ENCODE measurements at regions not wholly inside any gene's neighbourhood (a gene's known extent, or its start where the extent isn't known, plus 50 kb on each side); places are given as distances from the start of the nearest gene placed in this dataset.
"Not testable (repeated sequence)": the region's sequence is repeated elsewhere in the genome, so short reads cannot be mapped to it uniquely, and the experiment has no call there.

DNA sequence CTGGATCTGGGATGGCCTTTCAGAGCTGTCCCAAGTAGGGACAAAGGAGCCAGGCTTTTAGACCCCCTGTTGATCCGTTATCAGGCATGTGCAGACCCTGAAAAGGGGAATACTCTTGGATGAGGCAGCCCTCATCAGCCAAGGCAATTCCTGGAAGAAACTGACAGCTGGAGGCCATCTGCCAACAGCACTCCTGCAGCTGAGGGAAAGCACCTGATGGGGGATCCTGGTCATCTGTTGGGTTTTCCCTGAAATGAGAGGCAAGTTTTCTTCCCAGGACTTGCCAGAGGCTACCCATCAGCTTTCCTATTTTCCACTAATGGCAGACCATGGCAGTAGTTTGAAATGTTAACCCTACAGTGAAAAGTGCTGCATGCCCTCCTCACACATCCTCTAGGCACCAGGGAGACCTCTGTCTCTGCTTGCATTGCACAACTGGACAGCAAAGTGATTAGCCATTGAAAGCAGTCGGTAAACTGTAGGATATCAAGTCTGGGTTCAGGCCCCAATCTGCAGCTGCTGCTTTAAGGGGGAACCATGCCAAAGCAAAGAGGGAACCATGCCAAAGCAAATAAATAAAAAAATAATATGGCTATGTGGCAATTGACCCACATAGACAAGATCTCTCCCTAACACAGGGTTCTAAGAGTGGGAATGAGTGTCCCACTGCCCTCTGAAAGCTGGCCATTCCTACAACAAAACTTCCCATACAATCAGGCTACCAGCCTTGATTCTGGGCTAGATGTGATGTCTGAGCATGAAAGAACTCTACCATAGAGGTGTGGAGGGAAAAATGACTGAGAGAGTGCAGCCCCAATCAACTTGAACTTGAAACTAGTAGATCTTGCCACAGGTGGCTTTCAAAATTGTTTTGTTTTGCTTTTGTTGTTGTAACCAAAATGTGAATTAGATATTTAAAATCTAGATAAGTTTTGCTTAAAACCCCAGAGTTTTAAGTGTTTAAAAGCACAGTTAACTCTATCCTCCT, 232.0 kb upstream of the STT3B start:
- DNase-seq = peak; percentile 48

DNA sequence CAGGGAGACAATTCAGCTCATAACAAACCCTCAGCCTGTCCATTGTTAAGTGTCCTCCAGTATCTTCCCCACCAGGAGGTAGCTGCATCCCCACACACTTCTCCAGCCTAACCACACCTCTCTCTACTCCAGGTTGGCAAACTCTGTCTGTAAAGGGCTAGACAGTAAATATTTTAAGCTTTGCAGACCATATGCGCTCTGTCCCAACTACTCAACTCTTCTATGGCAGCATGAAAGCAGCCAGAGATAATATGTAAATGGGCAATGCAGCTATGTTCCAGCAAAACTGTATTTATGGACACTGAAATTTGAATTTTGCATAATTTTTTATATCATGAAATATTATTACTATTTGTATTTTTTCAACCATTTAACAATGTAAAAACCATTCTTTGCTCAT, 230.4 kb upstream of the STT3B start:
- DNase-seq = no peak

DNA sequence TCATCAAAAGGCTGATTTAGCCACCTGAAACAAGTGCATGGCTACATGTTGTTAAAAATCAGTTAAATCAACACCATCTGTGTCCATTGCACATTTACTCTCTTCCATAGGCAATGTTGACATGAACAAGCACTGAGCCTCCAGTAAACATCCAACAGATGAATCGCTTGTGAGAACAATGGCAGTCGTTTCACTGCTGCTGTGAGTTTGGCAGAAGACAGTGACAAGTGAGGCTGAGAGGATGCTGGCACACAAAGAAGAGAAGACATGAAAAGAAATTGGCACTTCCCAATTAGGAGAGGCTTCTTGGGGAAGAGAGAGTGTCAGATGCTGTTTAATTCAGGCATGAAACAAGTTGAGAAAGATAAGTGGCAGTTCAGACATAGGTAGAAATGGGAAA, 227.4 kb upstream of the STT3B start:
- DNase-seq = peak; percentile 28

DNA sequence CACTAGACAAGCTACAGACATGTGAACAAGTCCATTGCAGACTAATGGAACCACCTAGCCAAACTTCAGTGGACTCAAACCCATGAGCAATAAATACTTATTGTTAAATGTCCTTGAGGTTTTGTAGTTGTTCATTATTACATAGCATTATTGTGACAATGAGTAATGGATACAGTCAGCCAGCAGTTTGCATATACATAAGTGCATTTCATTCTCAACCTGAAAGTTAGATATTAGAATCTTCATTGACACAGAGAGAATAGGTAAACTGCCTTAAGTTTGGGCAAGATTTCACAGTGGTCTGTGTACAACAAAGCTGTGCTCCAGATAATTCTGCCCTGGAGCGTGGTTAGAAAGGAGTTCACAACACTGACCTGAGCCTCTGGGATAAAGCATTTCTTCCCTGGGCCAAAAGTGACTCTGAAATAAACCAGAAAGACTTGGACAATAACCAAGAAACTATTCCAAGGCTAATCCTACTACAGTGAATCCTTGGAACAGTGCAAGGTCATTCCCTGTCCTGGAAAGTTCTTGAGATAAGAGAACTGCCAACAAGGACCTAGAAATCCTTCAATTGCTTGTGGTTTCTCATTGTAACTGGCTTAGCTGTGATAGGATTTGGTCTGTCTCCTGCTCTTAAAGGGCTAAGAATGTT, 225.5 kb upstream of the STT3B start:
- DNase-seq = no peak

DNA sequence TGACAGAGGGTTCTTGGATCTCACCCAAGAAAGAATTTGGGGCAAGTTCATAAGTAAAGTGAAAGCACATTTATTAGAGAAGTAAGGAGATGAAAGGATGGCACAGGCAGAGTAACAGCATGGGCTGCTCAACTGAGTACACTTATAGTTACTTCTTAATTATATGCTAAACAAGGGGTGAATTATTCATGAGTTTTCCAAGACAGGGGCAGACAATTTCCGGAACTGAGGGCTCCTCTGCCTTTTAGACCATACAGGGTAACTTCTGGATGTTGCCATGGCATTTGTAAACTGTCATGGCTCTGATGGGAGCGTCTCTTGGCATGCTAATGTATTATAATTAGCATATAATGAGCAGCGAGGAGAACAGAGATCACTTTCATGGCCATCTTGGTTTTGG, 221.2 kb upstream of the STT3B start:
- no peak for DNase-seq

DNA sequence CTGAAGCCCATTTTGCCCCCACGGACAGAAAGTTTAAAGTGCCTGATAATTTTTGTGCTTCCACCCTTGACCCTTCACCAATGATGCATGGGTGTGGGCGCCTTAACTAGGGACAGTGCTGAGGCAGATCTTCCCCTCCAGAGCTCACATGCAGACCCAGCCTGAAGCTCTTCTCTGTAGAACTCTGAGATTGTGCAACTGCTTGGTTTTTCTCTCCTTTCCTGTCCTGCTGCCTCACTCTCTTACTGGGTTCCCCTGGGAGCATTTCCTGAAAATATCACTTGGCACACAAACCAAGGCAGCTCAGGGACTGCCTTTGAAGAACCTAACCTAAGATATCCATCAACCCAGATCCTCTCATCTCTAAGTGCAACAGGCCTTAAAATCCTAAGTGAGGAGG, 220.3 kb upstream of the STT3B start:
- no peak for DNase-seq

DNA sequence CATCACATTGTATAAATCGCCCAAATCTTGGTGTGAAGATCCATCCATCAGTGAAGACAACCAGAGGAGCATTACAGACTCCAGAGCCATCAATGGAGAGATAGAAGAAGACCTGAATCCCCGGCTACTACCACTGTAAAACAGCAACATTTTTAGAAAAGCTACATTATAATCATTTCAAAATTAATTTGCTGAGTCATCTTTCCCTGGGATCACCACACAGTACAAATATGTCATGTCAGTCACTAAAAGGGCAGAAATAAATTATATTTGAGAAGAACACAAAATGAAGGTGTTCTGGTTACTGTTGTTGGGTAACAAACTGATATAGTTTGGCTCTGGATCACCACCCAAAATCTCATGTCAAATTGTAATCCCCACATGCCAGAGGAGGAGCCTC, 218.5 kb upstream of the STT3B start:
- DNase-seq = no peak

DNA sequence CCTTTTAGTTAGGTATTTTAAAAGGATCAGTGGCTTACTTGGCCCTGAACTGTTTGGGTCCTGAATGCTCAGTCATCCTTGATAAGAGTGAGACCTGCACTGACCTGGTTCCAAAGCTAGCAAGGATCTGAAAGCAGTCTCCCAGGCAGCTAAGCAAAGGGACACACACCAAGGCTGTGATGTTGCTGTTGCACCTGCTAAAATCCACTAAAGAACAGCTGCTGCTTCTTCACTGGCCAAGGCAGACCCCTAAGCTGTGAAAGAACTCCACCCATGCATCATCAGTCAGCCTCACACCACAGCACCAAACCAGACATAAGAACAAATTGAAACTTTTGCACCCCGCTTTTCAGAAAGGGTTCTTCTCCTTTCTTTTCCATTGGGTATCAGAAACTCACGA, 213.4 kb upstream of the STT3B start:
- no peak for DNase-seq

DNA sequence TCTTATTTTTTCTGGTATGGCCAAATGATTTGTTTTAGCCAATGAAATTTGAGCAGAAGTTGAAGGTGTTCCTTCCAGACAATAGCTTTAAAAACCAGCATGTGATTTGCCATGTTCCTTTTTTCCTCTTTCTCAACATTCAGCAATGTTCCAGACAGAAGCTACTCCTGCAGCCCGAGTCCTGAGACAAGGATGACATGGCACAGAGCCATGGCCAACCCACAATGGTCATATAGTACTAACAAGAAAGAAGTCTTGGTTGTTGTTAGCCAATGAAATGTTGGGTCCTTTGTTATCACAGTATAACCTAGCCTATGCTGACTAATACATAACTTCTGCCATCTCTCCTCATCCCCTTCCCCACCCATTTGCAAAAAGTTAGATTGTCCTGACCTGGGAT, 211.1 kb upstream of the STT3B start:
- no peak for DNase-seq

DNA sequence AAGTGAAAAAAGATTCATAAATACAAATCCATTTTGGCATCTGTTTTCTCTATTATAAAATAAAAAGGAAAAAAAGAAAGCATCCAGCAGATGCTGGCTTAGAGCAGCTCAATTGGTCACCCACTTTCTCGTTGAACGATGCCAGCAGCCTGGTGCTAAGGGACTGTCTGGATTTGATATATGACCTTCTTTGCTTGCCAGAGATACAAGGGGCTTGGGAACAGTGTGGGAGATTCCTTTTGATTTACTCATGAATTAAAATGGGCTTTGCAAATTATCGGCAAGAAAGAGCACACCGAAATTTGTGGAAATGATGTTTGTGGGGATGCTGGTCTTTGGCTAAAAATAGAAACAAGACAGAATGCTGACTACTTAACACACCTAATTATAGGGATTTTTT, 210.3 kb upstream of the STT3B start:
- no peak for DNase-seq

DNA sequence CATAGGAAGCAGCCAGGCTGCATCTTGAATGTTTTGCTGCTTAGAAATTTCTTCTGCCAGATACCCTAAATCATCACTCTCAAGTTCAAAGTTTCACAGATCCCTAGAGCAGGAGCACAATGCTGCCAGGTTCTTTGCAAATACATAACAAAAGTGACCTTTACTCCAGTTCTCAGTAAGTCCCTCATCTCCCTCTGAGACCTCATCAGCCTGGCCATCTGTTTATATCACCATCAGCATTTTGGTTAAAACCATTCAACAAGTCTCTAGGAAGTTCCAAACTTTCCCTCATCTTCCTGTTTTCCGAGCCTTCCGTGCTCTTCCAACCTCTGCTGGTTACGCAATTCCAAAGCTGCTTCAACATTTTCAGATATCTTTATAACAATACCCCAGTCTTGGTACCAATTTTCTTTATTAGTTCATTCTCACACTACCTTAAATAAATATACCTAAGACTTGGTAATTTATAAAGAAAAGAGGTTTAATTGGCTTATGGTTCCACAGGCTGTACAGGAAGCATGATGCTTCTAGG, 204.8 kb upstream of the STT3B start:
- DNase-seq = not testable (repeated sequence)

DNA sequence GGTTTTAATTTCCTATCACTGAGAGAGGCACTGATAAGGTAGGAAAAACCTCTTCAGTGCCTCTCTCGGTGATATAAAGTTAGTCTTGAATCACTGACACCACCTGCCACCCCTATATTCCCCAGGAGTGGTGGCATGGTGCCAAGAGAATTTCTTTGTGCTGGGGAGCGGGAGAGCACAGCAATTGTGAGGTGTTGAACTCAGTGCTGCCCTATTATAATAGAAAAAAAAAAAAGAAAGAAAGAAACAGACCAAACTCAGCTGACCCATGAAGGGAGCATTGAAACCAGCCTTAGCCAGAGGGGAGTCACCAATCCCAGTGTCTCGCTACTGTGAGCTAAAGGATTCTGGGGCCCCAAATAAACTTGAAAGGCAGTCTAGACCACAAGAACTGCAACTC, 201.4 kb upstream of the STT3B start:
- peak; percentile 34 for DNase-seq

DNA sequence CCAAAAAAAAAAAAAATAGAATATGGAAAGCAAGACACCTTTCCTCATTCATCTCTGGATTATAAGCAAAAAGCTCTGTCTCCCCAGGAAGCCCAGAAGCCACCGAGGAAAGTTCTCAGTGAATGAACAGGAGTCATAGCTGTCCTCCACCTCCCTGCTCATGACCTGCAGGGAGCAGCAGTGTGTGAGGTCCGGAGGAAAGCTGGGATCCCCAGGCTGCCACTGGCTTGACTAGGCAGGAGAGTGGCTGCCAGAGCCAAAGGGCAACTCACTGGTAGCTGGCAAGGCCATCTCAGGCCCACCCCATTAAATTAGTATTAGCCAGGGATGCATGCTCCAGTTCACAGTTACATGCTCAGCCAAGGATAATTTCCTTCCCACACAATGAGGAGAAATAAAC, 191.6 kb upstream of the STT3B start:
- DNase-seq = no peak

DNA sequence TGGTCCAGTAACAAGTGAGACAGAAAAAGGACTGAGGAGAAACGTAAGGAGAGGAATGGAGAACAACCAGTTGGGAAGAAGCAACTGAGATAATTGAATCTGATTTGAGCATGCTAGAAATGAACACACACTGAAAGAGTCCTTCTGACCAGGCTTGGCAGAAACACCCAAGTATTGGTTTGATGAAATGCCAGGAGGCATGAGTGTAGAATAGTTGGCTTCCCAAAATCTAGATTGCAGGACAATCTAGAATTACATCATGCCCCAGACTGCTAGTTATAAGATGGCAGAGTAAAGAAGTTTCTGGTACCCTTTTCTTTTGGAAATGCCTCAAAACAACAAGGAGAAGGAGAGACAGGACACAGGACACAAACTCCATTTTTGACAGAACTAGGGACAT, 189.7 kb upstream of the STT3B start:
- DNase-seq = no peak

DNA sequence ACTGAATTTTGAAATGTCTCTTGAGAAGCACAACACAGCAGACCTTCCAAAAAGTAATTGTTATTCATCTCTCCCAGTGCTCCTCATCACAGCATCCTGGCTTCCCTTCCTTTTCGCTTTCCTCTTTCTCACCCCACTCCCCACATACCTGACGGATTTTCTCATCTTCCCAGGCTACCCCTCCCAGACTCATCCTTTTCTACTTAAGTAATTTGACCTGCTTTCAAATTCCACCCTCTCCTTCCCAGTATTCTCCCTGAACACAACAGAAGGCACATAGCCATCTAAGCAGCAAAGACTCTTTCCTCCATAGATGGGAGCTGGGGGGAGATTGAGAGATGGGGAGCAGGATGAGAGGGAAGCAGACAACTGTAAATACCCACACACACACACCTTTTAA, 187.1 kb upstream of the STT3B start:
- DNase-seq = no peak

DNA sequence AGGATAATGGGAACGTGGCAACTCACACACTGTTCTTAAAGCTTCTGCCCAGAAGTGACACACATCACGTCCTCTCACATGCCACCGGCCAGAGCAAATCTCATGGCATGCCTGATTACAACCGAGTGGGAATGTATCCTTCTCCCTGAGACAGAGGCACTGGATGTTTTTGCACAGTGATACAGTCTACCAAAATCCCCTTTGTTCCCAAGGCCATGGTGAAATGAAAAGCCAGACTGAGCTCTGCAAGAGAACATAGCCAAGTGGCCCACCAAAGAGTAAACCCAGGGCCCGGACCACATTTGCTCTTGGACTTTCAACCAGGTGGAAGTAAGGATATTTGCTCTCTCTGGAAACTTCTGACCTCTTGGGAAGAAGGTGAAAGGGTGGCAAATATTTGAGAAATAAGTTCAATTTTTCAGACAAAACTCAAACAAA, 186.2 kb upstream of the STT3B start:
- DNase-seq = no peak

DNA sequence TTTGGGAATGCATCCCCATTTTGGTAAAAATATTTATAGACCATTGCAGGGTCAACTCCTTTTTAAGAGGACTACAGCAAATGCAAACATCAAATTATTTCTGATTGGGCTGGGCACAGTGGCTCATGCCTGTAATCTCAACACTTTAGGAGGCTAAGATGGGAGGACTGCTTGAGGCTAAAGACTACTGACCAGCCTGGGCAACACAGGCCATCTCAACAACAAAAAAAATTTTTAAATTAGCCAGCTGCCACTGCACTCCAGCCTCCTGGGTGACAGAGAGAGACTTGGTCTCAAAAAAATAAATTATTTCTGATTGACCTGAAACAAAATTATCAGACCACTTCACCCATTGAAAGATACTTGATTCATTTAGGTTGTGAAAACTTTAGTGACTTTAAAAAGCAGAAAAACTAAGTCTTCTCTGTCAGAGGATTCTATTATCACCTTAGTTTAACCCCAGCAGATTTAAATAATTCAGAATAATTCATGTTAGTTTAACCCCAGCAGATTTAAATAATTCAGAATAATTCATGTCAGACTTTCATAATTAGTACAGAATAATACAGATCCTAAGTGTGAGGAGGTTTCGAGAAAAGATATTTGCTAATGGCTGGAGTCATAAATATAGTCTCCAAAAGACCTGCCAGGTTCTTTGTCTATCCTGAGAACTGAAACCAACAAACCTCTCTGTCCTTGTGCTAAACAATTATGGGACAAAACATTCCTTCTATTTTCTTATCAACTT, 183.6 kb upstream of the STT3B start:
- no peak for DNase-seq

DNA sequence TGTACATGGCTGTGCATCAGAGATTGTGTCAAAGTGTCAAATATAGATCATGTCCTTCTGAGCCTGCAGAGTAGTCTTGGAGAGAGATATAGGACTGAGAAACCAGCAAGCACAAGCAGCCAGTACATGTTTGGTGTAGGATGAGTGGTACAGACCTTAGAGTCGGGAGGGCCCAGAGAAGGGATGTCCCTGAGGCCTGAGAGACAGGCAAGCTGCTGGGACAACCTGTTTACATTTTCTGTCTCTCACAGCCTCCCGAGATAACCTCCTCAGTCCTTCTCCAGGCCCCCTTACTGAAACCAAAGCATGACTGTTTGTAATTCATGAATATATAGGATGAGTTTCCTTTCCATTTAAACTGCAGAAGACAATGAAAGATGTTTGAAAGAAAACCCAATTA, 182.4 kb upstream of the STT3B start:
- no peak for DNase-seq

DNA sequence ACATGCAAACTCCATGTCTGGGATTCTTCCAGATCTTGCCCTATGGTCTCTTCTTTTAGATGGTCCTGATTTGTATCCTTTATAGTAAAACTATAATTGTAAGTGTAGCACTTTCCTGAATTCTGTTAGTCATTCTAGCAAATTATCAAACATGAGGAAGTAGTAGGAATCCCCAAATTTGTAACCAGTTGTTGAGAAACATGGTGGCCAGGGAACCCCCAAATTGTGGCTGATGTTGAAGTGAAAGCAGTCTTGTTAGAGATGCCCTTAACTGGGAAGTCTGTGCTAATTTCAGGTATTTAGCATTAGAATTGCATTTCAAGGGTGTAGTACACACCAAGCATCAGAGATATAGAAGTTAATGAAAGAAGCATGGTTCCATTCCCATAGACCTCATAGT, 180.4 kb upstream of the STT3B start:
- DNase-seq = no peak

DNA sequence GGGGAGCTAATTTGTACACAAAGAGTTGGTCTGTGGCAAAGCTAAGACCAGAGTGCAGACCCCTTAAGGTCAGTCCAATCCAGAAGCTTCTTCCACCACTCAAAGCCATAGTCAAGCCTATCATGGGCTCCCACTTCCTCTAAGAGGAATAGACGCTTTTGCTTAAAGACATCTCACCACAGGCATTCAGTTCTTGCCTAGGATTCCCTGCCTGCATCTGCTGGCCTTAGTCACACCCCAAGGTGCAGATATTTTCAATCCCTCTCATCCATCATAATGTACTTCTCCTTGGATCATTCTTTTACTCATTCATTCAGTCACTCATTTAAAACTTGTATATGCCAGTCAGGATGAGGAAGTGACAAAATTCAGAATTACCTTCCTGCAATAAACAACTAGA, 179.6 kb upstream of the STT3B start:
- DNase-seq = no peak

DNA sequence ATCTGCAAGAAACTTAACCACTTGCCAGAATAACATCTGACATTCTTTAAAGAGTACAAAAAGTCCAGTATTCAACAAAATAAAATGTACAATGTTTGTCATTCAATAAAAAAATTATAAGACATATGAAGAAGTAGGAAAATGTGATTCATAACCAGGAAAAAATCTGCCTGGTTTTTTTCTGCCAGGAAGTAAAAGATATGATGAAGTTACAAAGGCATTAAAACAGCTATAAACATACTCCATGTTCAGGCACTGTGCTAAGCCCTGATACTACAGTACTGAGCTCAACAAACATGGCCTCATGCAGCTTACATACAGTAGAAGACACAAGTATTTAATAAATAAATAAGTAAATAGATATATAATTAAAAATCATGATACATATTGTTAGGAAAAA, 178.4 kb upstream of the STT3B start:
- no peak for DNase-seq

DNA sequence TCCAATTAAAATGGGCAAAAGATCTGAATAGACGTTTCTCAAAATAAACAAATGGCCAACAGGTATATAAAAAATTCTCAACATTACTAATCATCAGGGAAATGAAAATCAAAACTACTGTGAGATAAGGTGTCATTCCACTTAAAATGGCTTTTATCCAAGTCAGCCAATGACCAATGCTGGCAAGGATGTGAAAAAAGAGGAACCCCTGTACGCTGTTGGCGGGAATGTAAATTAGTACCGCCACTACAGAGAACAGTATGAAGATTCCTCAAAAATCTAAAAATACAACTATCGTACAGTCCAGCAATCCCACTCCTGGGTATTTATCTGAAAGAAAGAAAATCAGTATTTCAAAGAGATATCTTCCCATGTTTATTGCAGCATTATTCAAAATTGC, 176.9 kb upstream of the STT3B start:
- no peak for DNase-seq

DNA sequence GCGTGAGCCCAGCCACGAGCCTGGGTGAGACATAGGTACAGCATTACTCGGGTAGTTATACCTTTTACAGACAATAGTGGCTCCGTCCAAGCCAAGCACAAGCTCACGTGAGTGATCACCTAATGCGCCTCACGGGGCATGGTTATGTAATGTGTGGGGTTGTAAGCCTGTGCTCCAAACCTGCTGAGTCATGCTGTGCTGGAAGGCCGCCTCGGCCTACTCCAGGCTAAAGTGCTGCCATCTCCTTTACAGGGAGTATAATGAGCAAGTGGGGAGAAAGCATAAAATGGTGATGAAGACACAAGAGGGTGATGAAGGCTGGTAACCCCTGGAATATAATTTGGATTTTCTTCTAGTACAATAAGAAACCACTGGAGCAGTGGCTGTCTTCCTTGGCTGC, 175.8 kb upstream of the STT3B start:
- no peak for DNase-seq

DNA sequence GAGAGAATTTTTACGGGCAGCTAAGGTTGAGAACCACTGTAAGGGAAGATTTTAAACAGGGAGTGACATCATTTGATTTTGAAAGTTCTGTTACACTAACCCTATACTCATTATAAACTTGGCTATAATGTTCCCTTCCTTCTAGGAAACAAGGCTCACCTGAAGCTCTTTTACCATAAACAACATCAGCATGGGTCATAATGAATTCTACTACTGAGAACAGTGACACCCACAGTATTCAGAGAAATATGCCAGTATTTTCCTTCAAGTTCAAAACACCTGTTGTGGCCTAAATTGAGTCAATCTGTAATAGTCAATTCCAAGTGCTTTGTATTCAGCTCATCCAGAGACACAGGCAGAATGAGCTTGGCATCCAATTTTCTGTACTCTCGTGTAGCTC, 175.3 kb upstream of the STT3B start:
- DNase-seq = no peak

Measured in NCI-H774 (cell line).